K562 (cell line): ENCODE measurements at regions not wholly inside any gene's neighbourhood (a gene's known extent, or its start where the extent isn't known, plus 50 kb on each side); places are given as distances from the start of the nearest gene placed in this dataset.

ENCODE experiments used
- C11orf30 ChIP-seq: fragments of 450-650 bp; IDR thresholded peaks from 2 replicates; pipeline ENCODE4 v1.6.1; 2016; ENCODE audit warnings: low read depth, mild to moderate bottlenecking
- CBX3 ChIP-seq, 2 experiments: IDR thresholded peaks; 1 replicate in 1 of 2; 2 replicates in 1 of 2; pipeline ENCODE4 v1.6.1; 2012; ENCODE audit warnings: inconsistent platforms in 2 of 2, low read length in 2 of 2, borderline replicate concordance in 1 of 2, control low read depth in 1 of 2
- CBX5 ChIP-seq: IDR thresholded peaks from 2 replicates; pipeline ENCODE4 v1.6.1; 2014; ENCODE audit warnings: low read depth, borderline replicate concordance
- CEBPB ChIP-seq: fragments of 450-650 bp; IDR thresholded peaks from 2 replicates; pipeline ENCODE4 v1.6.1; 2016; ENCODE audit warnings: missing genetic modification characterization, missing compliant biosample characterization
- EHMT2 ChIP-seq: fragments of 450-650 bp; IDR thresholded peaks from 2 replicates; pipeline ENCODE4 v1.6.1; 2018; ENCODE audit warnings: antibody characterized with exemption
- GTF2A2 ChIP-seq: IDR thresholded peaks from 2 replicates; pipeline ENCODE4 v1.6.1; 2016; ENCODE audit warnings: mild to moderate bottlenecking, missing genetic modification characterization, missing compliant biosample characterization
- MAFK ChIP-seq: IDR thresholded peaks from 2 replicates; pipeline ENCODE4 v1.6.1; 2011; ENCODE audit warnings: low read length, improper control_type of control experiment
- RBBP5 ChIP-seq: fragments of 200-600 bp; sonication (generic); IDR thresholded peaks from 2 replicates; pipeline ENCODE4 v1.6.1; 2012; ENCODE audit warnings: borderline replicate concordance, mild to moderate bottlenecking, low read length, control low read depth, inconsistent platforms; ENCODE audit not compliant: insufficient read depth, poor library complexity, severe bottlenecking
- SMAD2 ChIP-seq: fragments of 150-350 bp; IDR thresholded peaks from 2 replicates; pipeline ENCODE4 v1.6.1; 2014; ENCODE audit warnings: low read depth, mild to moderate bottlenecking, low read length
- SMARCC2 ChIP-seq: fragments of 450-650 bp; IDR thresholded peaks from 2 replicates; pipeline ENCODE4 v1.6.1; 2017; ENCODE audit warnings: antibody characterized with exemption, moderate library complexity, mild to moderate bottlenecking, low read depth
- SMARCE1 ChIP-seq: fragments of 450-650 bp; IDR thresholded peaks from 2 replicates; pipeline ENCODE4 v1.7.1; 2016; ENCODE audit warnings: mild to moderate bottlenecking
- TCF3 ChIP-seq: sonication (generic); formaldehyde crosslinking; IDR thresholded peaks from 2 replicates; pipeline ENCODE4 v1.4.0; 2020; ENCODE audit warnings: mild to moderate bottlenecking, missing genetic modification reagents
- TCF7L2 ChIP-seq: fragments of 150-350 bp; IDR thresholded peaks from 2 replicates; pipeline ENCODE4 v1.6.1; 2016; ENCODE audit warnings: low read depth, mild to moderate bottlenecking, low read length, moderate library complexity
- TSC22D4 ChIP-seq: fragments of 450-650 bp; IDR thresholded peaks from 2 replicates; pipeline ENCODE4 v1.6.1; 2016; ENCODE audit warnings: missing genetic modification characterization, missing biosample characterization, control low read depth
- ZFP1 ChIP-seq: fragments of 450-650 bp; formaldehyde crosslinking; IDR thresholded peaks from 2 replicates; pipeline ENCODE4 v1.4.0; 2020; ENCODE audit warnings: mild to moderate bottlenecking, mixed read lengths
- ZNF121 ChIP-seq: sonication (generic); formaldehyde crosslinking; conservative IDR thresholded peaks from 2 replicates; pipeline ENCODE4 v1.8.0; 2022; ENCODE audit warnings: missing genetic modification reagents
- ZNF316 ChIP-seq: fragments of 450-650 bp; IDR thresholded peaks from 2 replicates; pipeline ENCODE4 v1.6.1; 2016
- TF ChIP-seq, protein P1 (sequence below), 2 experiments: fragments of 200-800 bp in 1 of 2; sonication (Bioruptor generic) in 1 of 2; sonication (generic) in 1 of 2; formaldehyde crosslinking in 1 of 2; IDR thresholded peaks in 1 of 2; conservative IDR thresholded peaks in 1 of 2; 2 replicates each; pipeline versions ENCODE4 v1.5.0 to v1.6.1; 2016 to 2020; ENCODE audit warnings: missing compliant biosample characterization in 1 of 2, missing genetic modification characterization in 1 of 2, missing genetic modification reagents in 1 of 2
- TF ChIP-seq, protein P2 (sequence below): sonication (generic); formaldehyde crosslinking; IDR thresholded peaks from 2 replicates; pipeline ENCODE4 v1.8.1; 2022; ENCODE audit warnings: missing genetic modification reagents
- TF ChIP-seq, protein P3 (sequence below): fragments of 250-450 bp; sonication (Bioruptor Pico); IDR thresholded peaks from 2 replicates; pipeline ENCODE4 v1.5.0; 2021; ENCODE audit warnings: mild to moderate bottlenecking, moderate library complexity
- TF ChIP-seq, protein P4 (sequence below): sonication (generic); formaldehyde crosslinking; IDR thresholded peaks from 2 replicates; pipeline ENCODE4 v1.8.0; 2022; ENCODE audit warnings: missing genetic modification reagents, mild to moderate bottlenecking, borderline replicate concordance

DNA sequence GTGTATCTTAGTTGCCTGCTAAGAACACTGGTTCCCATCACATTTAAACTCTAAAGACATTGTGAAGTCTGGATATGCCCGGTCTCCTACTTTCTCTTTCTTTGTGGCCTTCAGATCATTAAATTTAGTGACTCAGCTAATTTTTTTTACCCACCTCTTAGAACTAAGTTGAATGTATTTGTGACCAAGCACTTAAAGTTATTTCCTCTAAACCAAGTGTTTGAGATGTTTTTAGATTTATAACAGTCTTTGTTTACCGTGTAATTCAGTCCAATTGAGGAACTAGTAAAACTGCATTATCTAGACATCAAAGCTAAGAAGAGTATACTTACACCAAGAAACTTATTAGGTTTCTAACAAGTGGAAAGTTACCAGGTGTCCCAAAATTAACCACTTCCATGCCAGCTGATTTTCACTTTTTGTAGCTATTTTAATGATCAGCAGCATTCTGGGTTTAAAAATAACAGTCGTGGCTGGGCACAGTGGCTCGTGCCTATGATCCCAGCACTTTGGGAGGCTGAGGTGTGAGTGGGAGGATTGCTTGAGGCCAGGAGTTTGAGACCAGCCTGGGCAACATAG is 53.1 kb downstream of the ARHGAP35 start (continued):
- TF ChIP-seq, protein P1, sequence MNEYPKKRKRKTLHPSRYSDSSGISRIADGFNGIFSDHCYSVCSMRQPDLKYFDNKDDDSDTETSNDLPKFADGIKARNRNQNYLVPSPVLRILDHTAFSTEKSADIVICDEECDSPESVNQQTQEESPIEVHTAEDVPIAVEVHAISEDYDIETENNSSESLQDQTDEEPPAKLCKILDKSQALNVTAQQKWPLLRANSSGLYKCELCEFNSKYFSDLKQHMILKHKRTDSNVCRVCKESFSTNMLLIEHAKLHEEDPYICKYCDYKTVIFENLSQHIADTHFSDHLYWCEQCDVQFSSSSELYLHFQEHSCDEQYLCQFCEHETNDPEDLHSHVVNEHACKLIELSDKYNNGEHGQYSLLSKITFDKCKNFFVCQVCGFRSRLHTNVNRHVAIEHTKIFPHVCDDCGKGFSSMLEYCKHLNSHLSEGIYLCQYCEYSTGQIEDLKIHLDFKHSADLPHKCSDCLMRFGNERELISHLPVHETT (CRISPR knock-in tag; conservative IDR thresholded peaks at IDR 0.05 in 1 of 2, IDR thresholded peaks at IDR 0.05 in 1 of 2): no peak
- no peak for TF ChIP-seq CBX3 (IDR thresholded peaks at IDR 0.05; ENCODE audit: borderline replicate concordance in 1 of 2, low read length in 2 of 2)
- no peak for TF ChIP-seq CEBPB
- TF ChIP-seq ZFP1 (CRISPR knock-in tag): no peak
- TF ChIP-seq SMARCE1: peak; percentile 64; the same call in 1 of the 2 replicates
- TF ChIP-seq MAFK: peak; percentile 90
- TF ChIP-seq SMARCC2: peak; percentile 59; the same call in 1 of the 2 replicates
- TF ChIP-seq, protein P2, sequence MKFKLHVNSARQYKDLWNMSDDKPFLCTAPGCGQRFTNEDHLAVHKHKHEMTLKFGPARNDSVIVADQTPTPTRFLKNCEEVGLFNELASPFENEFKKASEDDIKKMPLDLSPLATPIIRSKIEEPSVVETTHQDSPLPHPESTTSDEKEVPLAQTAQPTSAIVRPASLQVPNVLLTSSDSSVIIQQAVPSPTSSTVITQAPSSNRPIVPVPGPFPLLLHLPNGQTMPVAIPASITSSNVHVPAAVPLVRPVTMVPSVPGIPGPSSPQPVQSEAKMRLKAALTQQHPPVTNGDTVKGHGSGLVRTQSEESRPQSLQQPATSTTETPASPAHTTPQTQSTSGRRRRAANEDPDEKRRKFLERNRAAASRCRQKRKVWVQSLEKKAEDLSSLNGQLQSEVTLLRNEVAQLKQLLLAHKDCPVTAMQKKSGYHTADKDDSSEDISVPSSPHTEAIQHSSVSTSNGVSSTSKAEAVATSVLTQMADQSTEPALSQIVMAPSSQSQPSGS (CRISPR knock-in tag): no peak
- peak; percentile 98 for TF ChIP-seq ZNF121 (CRISPR knock-in tag)
- no peak for TF ChIP-seq CBX5
- TF ChIP-seq RBBP5: no peak
- TF ChIP-seq TSC22D4 (tag): no peak
- no peak for TF ChIP-seq TCF7L2
- no peak for TF ChIP-seq GTF2A2 (tag)
- TF ChIP-seq, protein P3, sequence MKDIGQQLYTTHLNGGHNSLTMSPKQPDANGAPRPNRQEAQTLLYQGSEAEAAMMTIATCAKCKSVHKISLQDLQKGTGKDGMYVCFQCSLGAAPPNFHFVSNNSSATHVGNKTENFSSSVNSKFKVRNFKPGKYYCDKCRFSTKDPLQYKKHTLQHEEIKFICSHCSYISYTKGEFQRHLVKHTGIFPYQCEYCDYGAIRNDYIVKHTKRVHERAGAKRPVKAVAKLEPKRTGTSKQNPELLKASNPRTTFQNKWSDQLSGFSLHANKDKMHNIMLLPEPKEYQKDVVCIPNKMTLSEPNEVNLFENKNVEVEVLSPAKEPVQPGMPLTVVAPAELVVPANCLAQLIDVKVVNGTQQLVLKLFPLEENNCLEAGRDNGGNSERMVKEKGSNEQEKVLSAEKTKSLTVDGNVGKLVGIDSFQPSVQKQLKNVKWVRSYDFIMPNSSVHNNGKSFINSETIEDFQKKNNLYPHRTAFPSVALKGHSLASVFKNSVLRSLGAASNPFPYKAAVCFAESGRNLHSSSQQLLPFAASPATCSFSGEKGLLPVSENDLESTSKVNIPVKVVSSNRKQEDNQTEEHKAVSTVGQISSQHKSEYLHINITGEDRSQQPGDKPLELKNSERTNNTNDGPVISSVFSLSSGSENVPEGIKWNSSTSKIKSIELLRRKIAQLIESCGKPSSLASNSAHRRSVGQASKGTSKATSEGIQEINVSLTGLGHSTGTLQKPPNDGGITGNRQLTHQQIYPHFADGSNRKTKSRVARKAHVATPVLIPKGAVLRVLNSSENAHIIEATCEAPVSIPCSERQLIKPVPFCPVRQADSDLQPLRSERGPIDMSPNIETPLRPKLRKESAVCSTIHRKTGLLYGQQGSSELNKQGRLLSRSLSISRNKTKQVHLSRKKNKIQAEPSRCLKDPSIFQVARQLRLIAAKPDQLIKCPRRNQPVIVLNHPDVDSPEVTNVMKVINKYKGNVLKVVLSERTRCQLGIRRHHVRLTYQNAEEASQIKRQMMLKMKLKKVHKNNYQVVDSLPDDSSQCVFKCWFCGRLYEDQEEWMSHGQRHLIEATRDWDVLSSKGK (CRISPR knock-in tag): no peak
- peak; percentile 99 for TF ChIP-seq C11orf30
- TF ChIP-seq EHMT2: no peak
- peak; percentile 100 for TF ChIP-seq ZNF316
- TF ChIP-seq, protein P4, sequence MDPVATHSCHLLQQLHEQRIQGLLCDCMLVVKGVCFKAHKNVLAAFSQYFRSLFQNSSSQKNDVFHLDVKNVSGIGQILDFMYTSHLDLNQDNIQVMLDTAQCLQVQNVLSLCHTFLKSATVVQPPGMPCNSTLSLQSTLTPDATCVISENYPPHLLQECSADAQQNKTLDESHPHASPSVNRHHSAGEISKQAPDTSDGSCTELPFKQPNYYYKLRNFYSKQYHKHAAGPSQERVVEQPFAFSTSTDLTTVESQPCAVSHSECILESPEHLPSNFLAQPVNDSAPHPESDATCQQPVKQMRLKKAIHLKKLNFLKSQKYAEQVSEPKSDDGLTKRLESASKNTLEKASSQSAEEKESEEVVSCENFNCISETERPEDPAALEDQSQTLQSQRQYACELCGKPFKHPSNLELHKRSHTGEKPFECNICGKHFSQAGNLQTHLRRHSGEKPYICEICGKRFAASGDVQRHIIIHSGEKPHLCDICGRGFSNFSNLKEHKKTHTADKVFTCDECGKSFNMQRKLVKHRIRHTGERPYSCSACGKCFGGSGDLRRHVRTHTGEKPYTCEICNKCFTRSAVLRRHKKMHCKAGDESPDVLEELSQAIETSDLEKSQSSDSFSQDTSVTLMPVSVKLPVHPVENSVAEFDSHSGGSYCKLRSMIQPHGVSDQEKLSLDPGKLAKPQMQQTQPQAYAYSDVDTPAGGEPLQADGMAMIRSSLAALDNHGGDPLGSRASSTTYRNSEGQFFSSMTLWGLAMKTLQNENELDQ (CRISPR knock-in tag): no peak
- TF ChIP-seq SMAD2: no peak
- no peak for TF ChIP-seq TCF3
